GM12874 (cell line): ENCODE measurements at regions not wholly inside any gene's neighbourhood (a gene's known extent, or its start where the extent isn't known, plus 50 kb on each side); places are given as distances from the start of the nearest gene placed in this dataset.

Source experiments
- CTCF ChIP-seq: IDR thresholded peaks from 2 replicates; pipeline ENCODE4 v1.5.1; 2011; ENCODE audit warnings: low read depth, mild to moderate bottlenecking, control low read depth, low read length, moderate library complexity; ENCODE audit not compliant: insufficient read depth

- TF ChIP-seq CTCF = no peak
Measured at GRCh38 chr9:10753474-10753873, 140.7 kb upstream of the PTPRD start.

GRCh38 chr9:10764481-10764880, 151.7 kb upstream of the PTPRD start:
- no peak for TF ChIP-seq CTCF

- no peak for TF ChIP-seq CTCF
Measured at GRCh38 chr9:10773136-10773535, 160.3 kb upstream of the PTPRD start.

GRCh38 chr9:10774051-10774450, 161.2 kb upstream of the PTPRD start:
- TF ChIP-seq CTCF = no peak

- no peak for TF ChIP-seq CTCF
Measured at GRCh38 chr9:10785255-10785654, 172.5 kb upstream of the PTPRD start.

- TF ChIP-seq CTCF = no peak
Measured at GRCh38 chr9:10793306-10793705, 180.5 kb upstream of the PTPRD start.

GRCh38 chr9:10804486-10804885, 191.7 kb upstream of the PTPRD start:
- TF ChIP-seq CTCF = no peak

- TF ChIP-seq CTCF = no peak
Measured at GRCh38 chr9:10806868-10807267, 194.1 kb upstream of the PTPRD start.
